Activated CD8-positive, alpha-beta memory T cell treated with anti-CD3 and anti-CD28 coated beads, Interleukin-2, amount 50 U/mL, for 4 hours (primary cell): ENCODE measurements at regions not wholly inside any gene's neighbourhood (a gene's known extent, or its start where the extent isn't known, plus 50 kb on each side); places are given as distances from the start of the nearest gene placed in this dataset.
"Not testable (repeated sequence)": the region's sequence is repeated elsewhere in the genome, so short reads cannot be mapped to it uniquely, and the experiment has no call there.

Source experiments
- DNase-seq: peaks from one replicate; pipeline ENCODE4 v3.0.0-alpha.2; 2020

- DNase-seq, result no peak
Observed at GRCh38 chr12:127767656-127768055, 499.3 kb upstream of the TMEM132C start.

GRCh38 chr12:127770118-127770517 lies 496.9 kb upstream of the TMEM132C start:
- DNase-seq, result no peak

DNA sequence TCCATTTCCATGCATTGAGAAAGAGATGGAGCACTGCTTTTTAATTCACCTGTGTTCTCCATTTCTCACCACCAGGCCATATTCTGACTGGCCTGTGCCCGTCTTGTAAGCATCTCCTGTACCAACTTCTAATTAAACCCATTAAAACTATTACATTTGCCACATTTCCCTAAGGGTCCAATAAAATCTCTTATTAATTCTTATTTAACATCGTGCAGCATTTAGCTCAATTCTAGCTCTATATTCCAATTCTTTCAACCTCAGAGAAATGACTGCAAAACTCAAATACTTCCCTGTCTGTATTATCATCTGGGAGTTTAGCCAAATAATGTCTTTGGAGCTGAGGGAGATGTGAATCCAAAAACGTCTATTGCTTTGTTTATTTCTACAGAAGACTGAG lies 495.4 kb upstream of the TMEM132C start:
- DNase-seq, result no peak

DNA sequence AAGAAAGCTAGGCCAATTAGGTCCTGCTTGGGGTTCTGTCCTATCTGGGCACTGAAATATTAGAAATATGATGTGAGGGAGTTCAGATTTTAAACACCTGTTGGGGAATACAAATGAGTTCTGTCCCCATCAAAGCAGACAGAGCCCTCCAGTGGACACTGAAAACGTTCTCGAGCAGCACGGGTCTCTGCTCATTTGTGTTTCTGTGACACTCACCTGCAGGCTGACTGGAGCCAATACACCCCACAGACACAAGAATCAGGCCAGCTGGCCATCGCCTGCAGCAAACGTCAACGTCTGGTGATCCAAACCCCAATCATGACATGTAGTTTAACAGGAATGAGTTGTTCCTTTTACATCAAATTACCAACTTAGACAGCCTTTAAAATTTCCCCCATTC lies 493.4 kb upstream of the TMEM132C start:
- DNase-seq, result no peak

GRCh38 chr12:127774828-127775227 lies 492.1 kb upstream of the TMEM132C start:
- no peak for DNase-seq

GRCh38 chr12:127779301-127780045 lies 487.5 kb upstream of the TMEM132C start:
- DNase-seq, result no peak

DNA sequence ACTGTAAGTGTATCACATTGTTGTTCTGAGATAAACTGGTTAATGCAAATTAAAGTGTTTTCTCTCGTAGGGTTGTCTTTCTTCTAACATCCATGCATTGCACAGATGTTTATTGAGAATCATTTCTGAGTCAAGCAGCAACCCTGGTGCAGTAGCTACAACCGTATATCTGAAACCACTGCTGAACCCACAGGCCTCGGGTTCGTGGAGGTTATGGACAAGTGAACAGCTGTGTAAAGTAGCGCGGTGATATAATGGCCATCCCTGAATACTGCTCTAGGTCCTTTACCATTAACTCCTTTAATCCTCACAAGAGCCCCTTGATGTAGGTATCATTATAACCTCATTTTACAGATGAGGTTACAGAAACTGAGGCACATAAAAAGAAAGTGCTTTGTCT lies 486.1 kb upstream of the TMEM132C start:
- no peak for DNase-seq

- DNase-seq, result no peak
Observed at GRCh38 chr12:127781336-127781735, 485.6 kb upstream of the TMEM132C start.

- DNase-seq, result no peak
Observed at GRCh38 chr12:127785540-127785939, 481.4 kb upstream of the TMEM132C start.

DNA sequence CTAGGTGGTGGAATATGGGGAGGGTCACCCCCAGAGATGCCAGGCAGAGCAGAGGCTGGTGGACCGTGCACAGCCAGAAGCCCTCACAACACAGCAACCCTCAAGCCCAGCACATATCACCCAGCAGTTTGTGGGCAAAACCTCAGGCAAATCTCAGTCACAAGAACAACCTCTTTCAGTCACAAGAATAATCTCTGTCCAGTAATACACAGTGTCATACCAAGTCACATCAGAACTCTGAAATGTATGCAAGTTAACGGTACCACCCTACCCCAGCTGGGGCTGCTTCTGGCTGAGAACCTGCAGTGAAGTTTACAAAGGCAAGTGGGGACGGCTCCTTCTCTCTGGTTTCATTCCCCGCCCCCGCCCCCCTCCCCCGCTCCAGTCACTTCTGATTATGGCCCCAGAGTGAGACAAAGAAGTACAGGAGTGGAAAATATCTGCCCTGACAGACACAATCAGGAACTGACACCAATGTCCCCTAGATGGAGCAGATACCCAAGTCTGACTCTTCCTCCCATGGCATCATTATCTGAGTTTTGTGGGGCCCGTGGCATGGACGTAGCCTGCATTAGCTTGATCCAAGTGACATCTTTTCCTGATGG lies 480.9 kb upstream of the TMEM132C start:
- DNase-seq, result no peak

GRCh38 chr12:127787544-127787943 lies 479.4 kb upstream of the TMEM132C start:
- DNase-seq, result no peak

DNA sequence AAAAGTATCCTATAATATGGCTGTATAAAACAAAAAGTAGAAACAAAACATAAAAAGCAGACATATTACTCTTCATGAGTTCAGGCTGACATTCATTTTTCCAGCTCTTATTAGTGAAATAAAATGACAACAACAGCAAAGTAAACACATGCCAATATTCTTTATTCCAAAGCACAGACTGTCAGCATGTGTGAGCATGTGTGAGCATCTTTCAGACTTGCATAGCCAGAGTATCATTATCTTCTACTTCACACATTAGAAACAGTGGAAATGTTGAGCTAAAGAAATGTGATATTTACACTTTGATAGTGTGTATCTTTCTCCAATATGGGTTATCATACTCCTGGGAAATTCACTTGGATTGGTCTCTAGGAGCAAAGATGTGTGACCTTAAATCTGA lies 476.6 kb upstream of the TMEM132C start:
- no peak for DNase-seq

GRCh38 chr12:127791217-127791616 lies 475.8 kb upstream of the TMEM132C start:
- DNase-seq, result no peak

GRCh38 chr12:127797918-127798317 lies 469.1 kb upstream of the TMEM132C start:
- no peak for DNase-seq

DNA sequence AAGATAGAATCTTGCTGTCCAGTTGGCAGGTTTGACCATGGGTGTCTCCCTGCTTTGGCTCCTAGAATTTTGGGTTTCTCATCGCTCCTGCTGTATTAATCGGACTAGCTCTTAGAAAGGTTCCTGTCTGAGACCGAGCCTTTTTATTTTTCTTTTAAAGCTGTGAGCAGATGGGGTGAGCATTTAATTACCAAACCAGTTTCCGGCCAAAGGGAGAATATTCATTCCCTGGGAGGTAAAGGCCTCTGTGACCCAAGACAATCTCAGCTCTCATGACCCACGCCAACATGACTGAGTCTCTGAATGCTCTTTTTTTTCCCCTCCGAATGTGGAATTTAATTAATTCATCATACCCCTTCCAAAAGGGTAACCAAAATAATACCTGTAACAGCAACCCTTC lies 464.7 kb upstream of the TMEM132C start:
- DNase-seq, result no peak

DNA sequence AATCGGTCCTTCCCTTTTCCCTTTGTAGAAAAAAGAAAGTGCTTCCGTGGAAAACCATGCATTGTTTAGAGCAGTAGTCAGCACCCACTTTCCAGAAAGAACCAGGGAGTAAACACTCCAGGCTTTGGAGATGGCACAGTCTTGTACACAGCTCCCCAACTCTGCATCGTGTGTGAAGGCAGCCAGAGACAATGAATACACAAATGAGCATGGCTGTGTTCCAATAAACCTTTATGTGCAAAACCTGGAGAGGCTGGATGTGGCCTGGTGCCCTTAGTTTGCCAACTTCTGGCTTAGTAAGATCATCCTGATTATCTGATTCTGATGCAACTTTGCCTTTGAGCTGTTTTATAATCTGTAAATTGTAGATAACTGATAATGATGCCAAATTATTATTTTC lies 463.4 kb upstream of the TMEM132C start:
- no peak for DNase-seq

- no peak for DNase-seq
Observed at GRCh38 chr12:127809275-127809674, 457.7 kb upstream of the TMEM132C start.

- no peak for DNase-seq
Observed at GRCh38 chr12:127810041-127810440, 456.9 kb upstream of the TMEM132C start.

DNA sequence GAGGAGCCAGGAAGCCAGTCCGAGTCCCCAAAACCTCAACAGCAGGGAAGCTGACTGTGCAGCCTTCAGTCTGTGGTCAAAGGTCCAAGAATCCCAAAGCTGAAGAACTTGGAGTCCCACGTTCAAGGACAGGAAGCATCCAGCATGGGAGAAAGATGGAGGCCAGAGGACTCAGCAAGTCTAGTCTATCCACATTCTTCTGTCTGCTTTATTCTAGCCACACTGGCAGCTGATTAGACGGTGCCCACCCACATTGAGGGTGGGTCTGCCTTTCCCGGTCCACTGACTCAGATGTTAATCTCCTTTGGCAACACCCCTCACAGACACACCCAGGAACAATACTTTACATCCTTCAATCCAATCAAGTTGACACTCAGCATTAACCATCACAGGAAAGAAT lies 456.5 kb upstream of the TMEM132C start:
- not testable (repeated sequence) for DNase-seq

GRCh38 chr12:127811988-127812387 lies 455.0 kb upstream of the TMEM132C start:
- DNase-seq, result no peak

GRCh38 chr12:127813147-127813546 lies 453.8 kb upstream of the TMEM132C start:
- DNase-seq, result no peak

DNA sequence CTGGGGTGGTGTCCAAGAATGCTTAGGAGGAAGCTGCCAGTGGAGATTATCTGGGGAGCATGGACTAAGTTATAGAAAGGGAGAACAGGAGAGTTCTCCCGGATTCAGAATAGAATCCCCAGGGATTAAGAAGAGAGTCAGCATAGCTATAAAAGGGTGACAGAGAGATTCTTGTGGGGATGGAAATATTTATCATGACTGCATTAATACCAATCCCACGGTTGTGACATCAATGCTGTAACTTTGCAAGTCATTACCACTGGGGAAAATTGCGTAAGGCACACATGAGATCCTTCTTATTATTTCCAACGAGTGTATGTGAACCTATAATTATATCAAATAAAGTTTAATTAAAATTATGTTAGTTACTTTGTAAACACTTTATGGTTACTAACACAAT lies 447.9 kb upstream of the TMEM132C start:
- no peak for DNase-seq

GRCh38 chr12:127820271-127820670 lies 446.7 kb upstream of the TMEM132C start:
- no peak for DNase-seq

DNA sequence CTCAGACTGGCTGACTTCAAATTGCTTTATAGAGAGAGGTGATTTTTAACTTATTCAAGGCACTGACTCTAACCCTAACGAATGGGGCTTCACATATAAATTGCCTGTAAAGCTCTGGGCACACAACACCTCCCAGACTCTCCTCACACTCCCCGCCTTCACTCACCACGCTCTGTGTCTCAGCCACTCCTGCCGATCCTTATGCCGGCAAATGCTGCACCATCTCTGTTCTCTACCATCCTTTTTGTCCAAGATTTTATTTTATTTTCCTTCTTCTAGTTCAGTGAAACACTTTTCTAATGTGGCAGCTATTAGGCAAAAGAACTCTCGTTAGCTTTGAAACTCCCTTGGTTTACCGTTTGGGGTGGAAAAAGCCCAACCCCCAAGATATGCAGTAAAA lies 446.1 kb upstream of the TMEM132C start:
- no peak for DNase-seq
